GM21529 (cell line): ENCODE measurements at regions not wholly inside any gene's neighbourhood (a gene's known extent, or its start where the extent isn't known, plus 50 kb on each side); places are given as distances from the start of the nearest gene placed in this dataset.

Experiments used
- ATAC-seq: cut with Tn5 transposase; IDR thresholded peaks from one replicate; pipeline ENCODE4 v1.9.1; 2021; ENCODE audit not compliant: unreplicated experiment

GRCh38 chr13:24107955-24108614 is 52.4 kb upstream of the SPATA13 start:
- ATAC-seq, result no peak

- no peak for ATAC-seq
Measured at GRCh38 chr13:24108615-24108965, 51.9 kb upstream of the SPATA13 start.

- no peak for ATAC-seq
Measured at GRCh38 chr13:24110011-24110410, 50.5 kb upstream of the SPATA13 start.
